GM19395 (cell line): ENCODE measurements at regions not wholly inside any gene's neighbourhood (a gene's known extent, or its start where the extent isn't known, plus 50 kb on each side); places are given as distances from the start of the nearest gene placed in this dataset.
"Not testable (repeated sequence)": the region's sequence is repeated elsewhere in the genome, so short reads cannot be mapped to it uniquely, and the experiment has no call there.

ENCODE experiments used
- ATAC-seq: cut with Tn5 transposase; IDR thresholded peaks from one replicate; pipeline ENCODE4 v1.9.1; 2021; ENCODE audit warnings: mild to moderate bottlenecking, moderate library complexity; ENCODE audit not compliant: unreplicated experiment

GRCh38 chr22:15772337-15772736 is 82.5 kb downstream of the POTEH start:
- not testable (repeated sequence) for ATAC-seq

GRCh38 chr22:15775118-15775517 is 85.3 kb downstream of the POTEH start:
- ATAC-seq, result not testable (repeated sequence)

GRCh38 chr22:15775670-15776669 is 86.1 kb downstream of the POTEH start:
- ATAC-seq, result not testable (repeated sequence)

GRCh38 chr22:15776727-15777126 is 86.9 kb downstream of the POTEH start:
- ATAC-seq, result not testable (repeated sequence)

- ATAC-seq, result not testable (repeated sequence)
These were observed 87.3 kb downstream of the POTEH start for GRCh38 chr22:15777150-15777549.

GRCh38 chr22:15777557-15777956 is 87.7 kb downstream of the POTEH start:
- not testable (repeated sequence) for ATAC-seq

- not testable (repeated sequence) for ATAC-seq
These were observed 88.5 kb downstream of the POTEH start for GRCh38 chr22:15778366-15778765.

- not testable (repeated sequence) for ATAC-seq
These were observed 91.8 kb downstream of the POTEH start for GRCh38 chr22:15781652-15782051.

- not testable (repeated sequence) for ATAC-seq
These were observed 93.1 kb downstream of the POTEH start for GRCh38 chr22:15782933-15783332.

- not testable (repeated sequence) for ATAC-seq
These were observed 94.7 kb downstream of the POTEH start for GRCh38 chr22:15784383-15785085.

- not testable (repeated sequence) for ATAC-seq
These were observed 97.3 kb downstream of the POTEH start for GRCh38 chr22:15786942-15787733.

GRCh38 chr22:15791557-15791956 is 101.7 kb downstream of the POTEH start:
- not testable (repeated sequence) for ATAC-seq

GRCh38 chr22:15799935-15800334 is 110.1 kb downstream of the POTEH start:
- not testable (repeated sequence) for ATAC-seq

GRCh38 chr22:15811141-15811540 is 121.3 kb downstream of the POTEH start:
- peak; percentile 64 for ATAC-seq

GRCh38 chr22:15815783-15816182 is 126.0 kb downstream of the POTEH start:
- not testable (repeated sequence) for ATAC-seq

- ATAC-seq, result not testable (repeated sequence)
These were observed 126.6 kb downstream of the POTEH start for GRCh38 chr22:15816470-15816869.

GRCh38 chr22:15817264-15817663 is 127.4 kb downstream of the POTEH start:
- ATAC-seq, result not testable (repeated sequence)

- ATAC-seq, result not testable (repeated sequence)
These were observed 130.1 kb downstream of the POTEH start for GRCh38 chr22:15819886-15820285.

GRCh38 chr22:15821088-15821487 is 131.3 kb downstream of the POTEH start:
- not testable (repeated sequence) for ATAC-seq

- not testable (repeated sequence) for ATAC-seq
These were observed 132.2 kb downstream of the POTEH start for GRCh38 chr22:15822001-15822400.

GRCh38 chr22:15823178-15823577 is 133.4 kb downstream of the POTEH start:
- ATAC-seq, result not testable (repeated sequence)
